Vagina (tissue), 2 donors: ENCODE measurements at regions not wholly inside any gene's neighbourhood (a gene's known extent, or its start where the extent isn't known, plus 50 kb on each side); places are given as distances from the start of the nearest gene placed in this dataset.

Experiments
- DNase-seq, 2 donors: peaks; one replicate each; pipeline ENCODE4 v3.0.0-alpha.2; 2017; ENCODE audit errors: extremely low spot score in 2 of 2
- H3K27ac ChIP-seq: fragments of 200-600 bp; sonication (generic); one replicate; pipeline ENCODE4 v1.5.1; 2019
- H3K27me3 ChIP-seq: fragments of 200-600 bp; sonication (generic); one replicate; pipeline ENCODE4 v1.5.1; 2019
- H3K36me3 ChIP-seq, 2 donors: fragments of 200-600 bp; sonication (generic); one replicate each; pipeline ENCODE4 v1.5.1; 2017 to 2019
- H3K4me1 ChIP-seq: fragments of 200-600 bp; sonication (generic); one replicate; pipeline ENCODE4 v1.5.1; 2019
- H3K4me3 ChIP-seq, 2 donors: fragments of 200-600 bp; sonication (generic); 1 replicate in 1 of 2; 2 replicates in 1 of 2; pipeline ENCODE4 v1.5.1; 2016 to 2019
- H3K9me3 ChIP-seq: fragments of 200-600 bp; sonication (generic); one replicate; pipeline ENCODE4 v1.5.1; 2019
- CTCF ChIP-seq, 3 experiments: fragments of 450-650 bp in 2 of 3; fragments of 200-600 bp in 1 of 3; sonication (generic) in 1 of 3; IDR thresholded peaks; one replicate each; pipeline ENCODE4 v1.5.1; 2017 to 2019; ENCODE audit warnings: antibody characterized with exemption in 3 of 3, mild to moderate bottlenecking in 2 of 3, moderate library complexity in 2 of 3
- POLR2A ChIP-seq, 2 donors: fragments of 450-650 bp; IDR thresholded peaks; one replicate each; pipeline ENCODE4 v1.6.1; 2017; ENCODE audit warnings: antibody characterized with exemption in 2 of 2, mild to moderate bottlenecking in 2 of 2, moderate library complexity in 2 of 2
- POLR2AphosphoS5 ChIP-seq, 2 donors: sonication (generic); formaldehyde crosslinking; IDR thresholded peaks; one replicate each; pipeline ENCODE4 v1.9.0; 2017; ENCODE audit warnings: antibody characterized with exemption in 2 of 2, mild to moderate bottlenecking in 2 of 2, low read depth in 1 of 2; ENCODE audit not compliant: insufficient read depth in 1 of 2
- intact Hi-C: fragments of 100-400 bp; cut with DNase I; formaldehyde crosslinking; loops from one replicate; pipeline ENCODE4 v1.15.1; 2023

- no peak for DNase-seq
Measured at GRCh38 chr1:119227456-119227855, 87.0 kb upstream of the WARS2 start.

GRCh38 chr1:119228335-119229080, 88.1 kb upstream of the WARS2 start:
- H3K4me1 ChIP-seq = peaks cover 5% of the 10 kb centered on the region
- H3K9me3 ChIP-seq = no peaks in the 10 kb centered on the region
- no peaks in the 10 kb centered on the region for H3K36me3 ChIP-seq
- no peak for DNase-seq
- no peak overlapping the region for H3K27ac ChIP-seq
- intact Hi-C loops = loop anchor here (5.0 kb wide), 1 partner anchor 1001 kb away; no protein-coding TSS in a partner anchor
- TF ChIP-seq POLR2AphosphoS5 (IDR thresholded peaks at IDR 0.05; ENCODE audit: insufficient read depth in 1 of 2, low read depth in 1 of 2) (no peak), POLR2A (IDR thresholded peaks at IDR 0.05) (no peak), CTCF (IDR thresholded peaks at IDR 0.05) (no peak)
- no peak overlapping the region for H3K4me3 ChIP-seq
- no peaks in the 10 kb centered on the region for H3K27me3 ChIP-seq

More at GRCh38 chr1:119227456-119227855, 87.0 kb upstream of the WARS2 start:
- Histone ChIP-seq H3K9me3 (no peaks in the 10 kb centered on the region), H3K27ac (no peak overlapping the region), H3K27me3 (no peaks in the 10 kb centered on the region), H3K4me3 (no peak overlapping the region), H3K36me3 (no peaks in the 10 kb centered on the region), H3K4me1 (peaks cover 5% of the 10 kb centered on the region)
- TF ChIP-seq POLR2AphosphoS5 (IDR thresholded peaks at IDR 0.05; ENCODE audit: insufficient read depth in 1 of 2, low read depth in 1 of 2) (no peak), CTCF (IDR thresholded peaks at IDR 0.05) (no peak), POLR2A (IDR thresholded peaks at IDR 0.05) (no peak)
- intact Hi-C loops = loop anchor here (5.0 kb wide), 1 partner anchor 1000 kb away; no protein-coding TSS in a partner anchor

- no peak for TF ChIP-seq CTCF (IDR thresholded peaks at IDR 0.05)
- H3K4me3 ChIP-seq = no peak overlapping the region
- H3K9me3 ChIP-seq = no peaks in the 10 kb centered on the region
- no peak overlapping the region for H3K27ac ChIP-seq
- no peaks in the 10 kb centered on the region for H3K27me3 ChIP-seq
- intact Hi-C loops = no loop called here
- H3K4me1 ChIP-seq = no peaks in the 10 kb centered on the region
- DNase-seq = no peak
- H3K36me3 ChIP-seq = no peaks in the 10 kb centered on the region
Measured at GRCh38 chr1:119235120-119235519, 94.7 kb upstream of the WARS2 start.

- H3K36me3 ChIP-seq = no peaks in the 10 kb centered on the region
- no peak for DNase-seq
- no peaks in the 10 kb centered on the region for H3K27me3 ChIP-seq
- no peaks in the 10 kb centered on the region for H3K9me3 ChIP-seq
- no peaks in the 10 kb centered on the region for H3K4me1 ChIP-seq
- intact Hi-C loops = no loop called here
- no peak overlapping the region for H3K4me3 ChIP-seq
- H3K27ac ChIP-seq = no peak overlapping the region
- no peak for TF ChIP-seq CTCF (IDR thresholded peaks at IDR 0.05)
- TF ChIP-seq POLR2A (IDR thresholded peaks at IDR 0.05) = no peak
- no peak for TF ChIP-seq POLR2AphosphoS5 (IDR thresholded peaks at IDR 0.05; ENCODE audit: insufficient read depth in 1 of 2, low read depth in 1 of 2)
Measured at GRCh38 chr1:119245881-119246280, 105.4 kb upstream of the WARS2 start.

- H3K27ac ChIP-seq = no peak overlapping the region
- no peaks in the 10 kb centered on the region for H3K36me3 ChIP-seq
- no peaks in the 10 kb centered on the region for H3K4me1 ChIP-seq
- intact Hi-C loops = no loop called here
- no peaks in the 10 kb centered on the region for H3K27me3 ChIP-seq
- DNase-seq = no peak
- TF ChIP-seq CTCF (IDR thresholded peaks at IDR 0.05) (no peak), POLR2AphosphoS5 (IDR thresholded peaks at IDR 0.05; ENCODE audit: insufficient read depth in 1 of 2, low read depth in 1 of 2) (no peak), POLR2A (IDR thresholded peaks at IDR 0.05) (no peak)
- H3K4me3 ChIP-seq = no peak overlapping the region
- H3K9me3 ChIP-seq = no peaks in the 10 kb centered on the region
Measured at GRCh38 chr1:119249283-119249682, 108.8 kb upstream of the WARS2 start.
